Activated naive CD4-positive, alpha-beta T cell treated with anti-CD3 and anti-CD28 coated beads, Interleukin-2, amount 50 U/mL, for 24 hours (primary cell): ENCODE measurements at regions not wholly inside any gene's neighbourhood (a gene's known extent, or its start where the extent isn't known, plus 50 kb on each side); places are given as distances from the start of the nearest gene placed in this dataset.

Experiments
- H3K27ac Mint-ChIP-seq: one replicate; pipeline ENCODE4 v1.8.0; 2021; ENCODE audit warnings: mild to moderate bottlenecking, mixed read lengths
- H3K27me3 Mint-ChIP-seq: one replicate; pipeline ENCODE4 v1.8.0; 2021; ENCODE audit warnings: mixed read lengths
- H3K36me3 Mint-ChIP-seq: one replicate; pipeline ENCODE4 v1.8.0; 2021; ENCODE audit warnings: mixed read lengths
- H3K4me1 Mint-ChIP-seq: one replicate; pipeline ENCODE4 v1.8.0; 2021; ENCODE audit warnings: mixed read lengths
- H3K4me3 Mint-ChIP-seq: one replicate; pipeline ENCODE4 v1.8.0; 2021; ENCODE audit warnings: mild to moderate bottlenecking, mixed read lengths
- H3K9me3 Mint-ChIP-seq: one replicate; pipeline ENCODE4 v1.8.0; 2021; ENCODE audit warnings: mixed read lengths

GRCh38 chr16:64391063-64391600 lies 730.7 kb downstream of the CDH11 start:
- Mint-ChIP-seq H3K4me1 (no peaks in the 10 kb centered on the region), H3K36me3 (no peaks in the 10 kb centered on the region), H3K9me3 (peaks cover 14% of the 10 kb centered on the region), H3K27ac (no peak overlapping the region), H3K4me3 (no peak overlapping the region), H3K27me3 (no peaks in the 10 kb centered on the region)

- Mint-ChIP-seq H3K9me3 (peaks cover 17% of the 10 kb centered on the region), H3K27me3 (no peaks in the 10 kb centered on the region), H3K4me1 (no peaks in the 10 kb centered on the region)
Measured at GRCh38 chr16:64390102-64390501, 731.8 kb downstream of the CDH11 start.

GRCh38 chr16:64384636-64385035 lies 737.2 kb downstream of the CDH11 start:
- Mint-ChIP-seq H3K4me3 (no peak overlapping the region), H3K4me1 (no peaks in the 10 kb centered on the region), H3K9me3 (peaks cover 13% of the 10 kb centered on the region), H3K27ac (no peak overlapping the region), H3K36me3 (no peaks in the 10 kb centered on the region), H3K27me3 (no peaks in the 10 kb centered on the region)

More at GRCh38 chr16:64390102-64390501, 731.8 kb downstream of the CDH11 start:
- H3K27ac Mint-ChIP-seq = no peak overlapping the region
- H3K36me3 Mint-ChIP-seq = no peaks in the 10 kb centered on the region
- H3K4me3 Mint-ChIP-seq = no peak overlapping the region

- H3K4me1 Mint-ChIP-seq = no peaks in the 10 kb centered on the region
- no peak overlapping the region for H3K4me3 Mint-ChIP-seq
- peaks cover 13% of the 10 kb centered on the region for H3K9me3 Mint-ChIP-seq
- no peak overlapping the region for H3K27ac Mint-ChIP-seq
- H3K27me3 Mint-ChIP-seq = no peaks in the 10 kb centered on the region
- H3K36me3 Mint-ChIP-seq = no peaks in the 10 kb centered on the region
Measured at GRCh38 chr16:64381979-64382378, 739.9 kb downstream of the CDH11 start.

GRCh38 chr16:64380751-64381150 lies 741.1 kb downstream of the CDH11 start:
- no peak overlapping the region for H3K27ac Mint-ChIP-seq

GRCh38 chr16:64375391-64375980 lies 746.4 kb downstream of the CDH11 start:
- H3K4me3 Mint-ChIP-seq = no peak overlapping the region
- H3K27ac Mint-ChIP-seq = no peak overlapping the region
- no peaks in the 10 kb centered on the region for H3K27me3 Mint-ChIP-seq
- no peaks in the 10 kb centered on the region for H3K4me1 Mint-ChIP-seq
- H3K36me3 Mint-ChIP-seq = no peaks in the 10 kb centered on the region
- H3K9me3 Mint-ChIP-seq = no peaks in the 10 kb centered on the region

More at GRCh38 chr16:64380751-64381150, 741.1 kb downstream of the CDH11 start:
- H3K4me1 Mint-ChIP-seq = no peaks in the 10 kb centered on the region
- no peaks in the 10 kb centered on the region for H3K27me3 Mint-ChIP-seq
- H3K4me3 Mint-ChIP-seq = no peak overlapping the region
- H3K36me3 Mint-ChIP-seq = no peaks in the 10 kb centered on the region
- peaks cover 4% of the 10 kb centered on the region for H3K9me3 Mint-ChIP-seq

GRCh38 chr16:64370112-64370511 lies 751.8 kb downstream of the CDH11 start:
- Mint-ChIP-seq H3K27ac (no peak overlapping the region), H3K4me1 (no peaks in the 10 kb centered on the region), H3K36me3 (no peaks in the 10 kb centered on the region), H3K4me3 (no peak overlapping the region), H3K27me3 (no peaks in the 10 kb centered on the region), H3K9me3 (no peaks in the 10 kb centered on the region)

GRCh38 chr16:64365448-64365931 lies 756.4 kb downstream of the CDH11 start:
- Mint-ChIP-seq H3K27ac (no peak overlapping the region), H3K36me3 (no peaks in the 10 kb centered on the region), H3K4me3 (no peak overlapping the region), H3K4me1 (no peaks in the 10 kb centered on the region), H3K27me3 (no peaks in the 10 kb centered on the region), H3K9me3 (peaks cover 8% of the 10 kb centered on the region)

- Mint-ChIP-seq H3K4me1 (no peaks in the 10 kb centered on the region), H3K27me3 (no peaks in the 10 kb centered on the region), H3K9me3 (peaks cover 8% of the 10 kb centered on the region), H3K27ac (no peak overlapping the region), H3K4me3 (no peak overlapping the region), H3K36me3 (no peaks in the 10 kb centered on the region)
Measured at GRCh38 chr16:64364894-64365293, 757.0 kb downstream of the CDH11 start.

GRCh38 chr16:64364416-64364815 lies 757.4 kb downstream of the CDH11 start:
- Mint-ChIP-seq H3K4me1 (no peaks in the 10 kb centered on the region), H3K27ac (no peak overlapping the region), H3K36me3 (no peaks in the 10 kb centered on the region), H3K9me3 (peaks cover 8% of the 10 kb centered on the region), H3K27me3 (no peaks in the 10 kb centered on the region), H3K4me3 (no peak overlapping the region)

- H3K27me3 Mint-ChIP-seq = no peaks in the 10 kb centered on the region
- peaks cover 8% of the 10 kb centered on the region for H3K9me3 Mint-ChIP-seq
- no peak overlapping the region for H3K27ac Mint-ChIP-seq
- H3K4me3 Mint-ChIP-seq = no peak overlapping the region
- H3K4me1 Mint-ChIP-seq = no peaks in the 10 kb centered on the region
- H3K36me3 Mint-ChIP-seq = no peaks in the 10 kb centered on the region
Measured at GRCh38 chr16:64364016-64364415, 757.8 kb downstream of the CDH11 start.

- H3K4me1 Mint-ChIP-seq = no peaks in the 10 kb centered on the region
Measured at GRCh38 chr16:64363039-64363438, 758.8 kb downstream of the CDH11 start.

GRCh38 chr16:64362193-64362592 lies 759.7 kb downstream of the CDH11 start:
- no peaks in the 10 kb centered on the region for H3K4me1 Mint-ChIP-seq
- no peak overlapping the region for H3K4me3 Mint-ChIP-seq

More at GRCh38 chr16:64363039-64363438, 758.8 kb downstream of the CDH11 start:
- Mint-ChIP-seq H3K9me3 (peaks cover 8% of the 10 kb centered on the region), H3K27ac (no peak overlapping the region), H3K27me3 (no peaks in the 10 kb centered on the region), H3K4me3 (no peak overlapping the region), H3K36me3 (no peaks in the 10 kb centered on the region)

GRCh38 chr16:64361753-64362152 lies 760.1 kb downstream of the CDH11 start:
- no peaks in the 10 kb centered on the region for H3K4me1 Mint-ChIP-seq
- H3K27ac Mint-ChIP-seq = no peak overlapping the region
- peaks cover 8% of the 10 kb centered on the region for H3K9me3 Mint-ChIP-seq
- H3K27me3 Mint-ChIP-seq = no peaks in the 10 kb centered on the region
- no peak overlapping the region for H3K4me3 Mint-ChIP-seq
- no peaks in the 10 kb centered on the region for H3K36me3 Mint-ChIP-seq

More at GRCh38 chr16:64362193-64362592, 759.7 kb downstream of the CDH11 start:
- Mint-ChIP-seq H3K27me3 (no peaks in the 10 kb centered on the region), H3K27ac (no peak overlapping the region), H3K9me3 (peaks cover 8% of the 10 kb centered on the region), H3K36me3 (no peaks in the 10 kb centered on the region)

GRCh38 chr16:64358291-64358690 lies 763.6 kb downstream of the CDH11 start:
- Mint-ChIP-seq H3K4me1 (no peaks in the 10 kb centered on the region), H3K36me3 (no peaks in the 10 kb centered on the region), H3K4me3 (no peak overlapping the region), H3K27me3 (no peaks in the 10 kb centered on the region), H3K27ac (no peak overlapping the region), H3K9me3 (peaks cover 12% of the 10 kb centered on the region)

GRCh38 chr16:64356267-64356666 lies 765.6 kb downstream of the CDH11 start:
- Mint-ChIP-seq H3K27ac (no peak overlapping the region), H3K4me3 (no peak overlapping the region), H3K36me3 (no peaks in the 10 kb centered on the region), H3K4me1 (no peaks in the 10 kb centered on the region), H3K9me3 (peaks cover 6% of the 10 kb centered on the region), H3K27me3 (no peaks in the 10 kb centered on the region)

- Mint-ChIP-seq H3K9me3 (peaks cover 6% of the 10 kb centered on the region), H3K4me1 (no peaks in the 10 kb centered on the region), H3K36me3 (no peaks in the 10 kb centered on the region), H3K4me3 (no peak overlapping the region), H3K27me3 (no peaks in the 10 kb centered on the region), H3K27ac (no peak overlapping the region)
Measured at GRCh38 chr16:64352246-64352645, 769.6 kb downstream of the CDH11 start.
